Myocyte (in vitro differentiated cells): ENCODE measurements at regions not wholly inside any gene's neighbourhood (a gene's known extent, or its start where the extent isn't known, plus 50 kb on each side); places are given as distances from the start of the nearest gene placed in this dataset.
A peak's percentile ranks its signal among the peaks of the same experiment; 100 is the strongest.
"Not testable (repeated sequence)": the region's sequence is repeated elsewhere in the genome, so short reads cannot be mapped to it uniquely, and the experiment has no call there.

Source experiments
- DNase-seq: peaks from one replicate; pipeline ENCODE4 v3.0.0-alpha.2; 2012; ENCODE audit warnings: low read depth

DNA sequence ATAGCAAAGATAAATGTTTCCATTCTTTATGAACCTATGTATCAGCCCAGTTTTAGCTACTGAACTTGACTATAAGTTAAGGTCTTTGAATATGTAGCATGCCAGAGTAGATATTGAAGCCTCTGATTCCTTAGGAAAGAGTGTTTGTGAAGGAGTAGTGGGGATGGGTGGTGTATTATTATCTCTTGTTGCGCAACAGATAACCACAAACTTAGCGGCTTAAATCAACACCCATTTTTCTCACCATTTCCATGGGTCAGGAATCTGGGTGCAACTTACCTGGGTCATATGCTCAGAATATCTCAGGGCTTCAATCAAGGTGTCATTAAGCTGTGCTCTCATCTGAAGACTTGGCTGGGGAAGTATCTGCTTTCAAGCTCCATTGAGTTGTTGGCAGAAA is 251.4 kb upstream of the PUDP start:
- no peak for DNase-seq

DNA sequence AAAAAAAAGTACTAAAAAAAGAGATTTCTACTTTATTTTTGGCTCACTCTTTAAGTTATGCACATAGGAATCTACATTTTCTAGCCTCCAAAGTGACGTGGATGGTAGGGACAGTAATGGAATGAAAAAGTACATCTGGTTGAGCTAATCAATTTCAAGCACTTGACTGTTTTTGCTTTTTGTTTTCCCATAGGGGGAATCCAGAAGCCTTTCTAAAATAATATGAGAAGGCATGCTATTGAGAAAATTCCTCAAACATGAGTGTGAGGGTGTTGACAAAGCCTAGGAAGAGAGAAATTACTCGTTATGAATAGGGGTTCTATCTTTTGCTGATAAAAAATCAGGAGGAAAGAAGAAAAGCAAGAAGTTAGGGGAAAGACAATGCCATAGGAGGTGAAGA is 242.5 kb upstream of the PUDP start:
- no peak for DNase-seq

DNA sequence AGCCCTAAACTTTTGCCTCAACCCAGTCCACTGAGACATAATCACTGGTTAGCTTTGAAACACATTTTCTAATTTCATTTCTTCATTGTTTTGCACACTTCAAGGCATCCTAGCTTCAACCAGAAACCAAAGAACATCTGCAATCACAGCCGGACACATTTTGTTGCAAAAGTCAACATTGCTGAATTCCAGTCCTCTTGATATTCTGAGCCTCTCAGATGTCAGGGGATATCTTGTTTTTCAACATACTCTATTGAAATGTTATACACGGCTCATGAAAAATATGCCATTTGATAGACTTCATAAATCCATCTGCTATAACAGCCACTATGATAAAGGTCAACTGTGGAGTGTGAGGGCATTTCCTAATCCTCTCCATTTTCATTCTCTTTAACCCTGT is 241.6 kb upstream of the PUDP start:
- DNase-seq, result no peak

- no peak for DNase-seq
These were observed 237.2 kb upstream of the PUDP start for GRCh38 chrX:7385131-7385530.

- DNase-seq, result no peak
These were observed 230.5 kb upstream of the PUDP start for GRCh38 chrX:7378406-7378805.

- peak; percentile 17 for DNase-seq
These were observed 225.0 kb upstream of the PUDP start for GRCh38 chrX:7372825-7373525.

- no peak for DNase-seq
These were observed 214.2 kb upstream of the PUDP start for GRCh38 chrX:7362111-7362510.

DNA sequence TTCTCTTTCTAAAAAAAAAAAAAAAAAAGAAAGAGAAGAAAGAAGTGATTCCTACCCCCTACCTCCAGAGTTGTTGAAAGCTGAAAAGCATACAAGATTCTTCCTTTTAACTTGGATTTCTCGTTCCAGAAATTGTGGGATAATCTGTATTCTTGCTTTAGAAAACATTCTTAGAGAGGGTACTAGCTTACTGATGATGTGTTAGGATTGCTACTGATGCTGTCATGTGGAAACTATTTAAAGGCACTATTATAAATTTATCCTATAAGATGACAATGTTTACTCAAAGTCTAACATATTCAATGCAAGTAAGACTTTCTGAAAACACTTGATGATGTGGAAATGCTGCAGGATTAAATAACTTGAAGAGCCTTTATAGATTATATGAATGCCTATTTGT is 204.0 kb upstream of the PUDP start:
- DNase-seq, result no peak

- DNase-seq, result no peak
These were observed 199.5 kb upstream of the PUDP start for GRCh38 chrX:7347465-7347864.

DNA sequence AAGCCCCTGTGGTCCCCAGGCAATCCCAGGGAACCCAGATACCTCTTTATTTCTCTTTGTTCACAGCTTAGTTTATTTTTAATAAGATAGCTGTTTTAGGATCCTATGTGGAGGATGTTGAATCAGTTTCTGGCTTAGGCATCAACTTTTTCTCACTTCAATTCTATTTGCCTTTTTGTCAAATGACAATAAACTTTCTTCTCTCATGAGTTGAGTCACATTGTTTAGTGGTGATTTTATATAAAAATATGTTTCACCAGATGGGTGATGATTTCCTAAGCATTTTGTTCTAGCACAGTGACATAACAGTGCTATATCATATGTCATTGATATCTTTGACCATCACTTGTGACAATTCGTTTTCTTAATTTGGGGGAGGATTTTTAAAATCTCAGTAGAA is 198.1 kb upstream of the PUDP start:
- DNase-seq, result no peak

DNA sequence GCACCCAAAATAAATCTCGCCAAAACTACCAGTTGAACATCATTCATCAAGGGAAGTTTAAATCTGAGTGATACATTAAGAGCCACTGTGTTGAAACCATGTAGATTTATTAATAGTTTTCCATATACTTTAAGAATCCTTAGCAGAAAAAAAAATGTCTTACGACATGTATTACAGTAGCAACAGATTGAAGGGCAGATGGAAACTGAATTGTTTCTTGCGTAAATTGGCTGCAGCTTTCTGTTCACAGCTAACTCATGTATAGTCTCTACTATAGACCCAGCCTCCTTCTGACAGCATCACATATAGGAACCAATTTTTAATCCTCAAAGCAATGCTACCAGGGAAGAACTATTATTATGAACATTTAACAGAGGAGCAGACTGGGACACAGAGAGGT is 195.2 kb upstream of the PUDP start:
- DNase-seq, result no peak

GRCh38 chrX:7335816-7336362 is 187.9 kb upstream of the PUDP start:
- not testable (repeated sequence) for DNase-seq

DNA sequence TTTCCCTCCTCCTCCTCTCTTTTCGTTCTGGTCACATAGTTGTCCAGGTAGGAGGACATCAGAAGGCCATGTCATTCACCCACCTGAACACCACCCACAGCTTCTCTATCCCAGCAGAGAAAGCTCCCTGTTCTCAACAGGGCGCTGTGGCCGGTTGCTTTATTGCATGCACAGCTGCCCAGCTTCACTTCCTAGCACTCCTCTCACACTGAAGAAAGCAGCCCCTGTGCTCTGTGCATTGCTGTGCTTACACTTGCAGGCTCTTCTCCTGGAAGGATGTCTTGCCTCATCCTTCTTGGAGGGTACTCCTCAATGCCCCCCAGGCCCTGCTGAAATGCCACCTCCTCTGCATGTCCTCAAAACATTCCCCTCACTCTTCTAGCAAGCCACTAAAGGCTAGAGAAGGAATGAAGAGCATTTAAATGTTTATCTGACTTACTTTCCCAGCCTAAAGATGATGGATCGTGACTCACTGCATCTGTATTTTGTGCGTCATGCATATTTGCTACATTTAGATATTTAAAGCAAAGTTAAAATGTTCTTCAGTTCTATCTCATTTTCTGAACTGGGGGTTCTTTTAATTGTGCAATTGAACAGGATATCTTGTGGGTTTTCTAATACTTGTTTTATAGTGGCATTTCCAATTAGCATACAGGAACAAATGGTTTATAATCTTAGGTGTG is 186.4 kb upstream of the PUDP start:
- DNase-seq, result no peak

- peak; percentile 51 for DNase-seq
These were observed 183.2 kb upstream of the PUDP start for GRCh38 chrX:7330971-7331746.

- DNase-seq, result no peak
These were observed 182.6 kb upstream of the PUDP start for GRCh38 chrX:7330556-7330955.

GRCh38 chrX:7318661-7319060 is 170.7 kb upstream of the PUDP start:
- no peak for DNase-seq

GRCh38 chrX:7318241-7318640 is 170.3 kb upstream of the PUDP start:
- DNase-seq, result no peak

DNA sequence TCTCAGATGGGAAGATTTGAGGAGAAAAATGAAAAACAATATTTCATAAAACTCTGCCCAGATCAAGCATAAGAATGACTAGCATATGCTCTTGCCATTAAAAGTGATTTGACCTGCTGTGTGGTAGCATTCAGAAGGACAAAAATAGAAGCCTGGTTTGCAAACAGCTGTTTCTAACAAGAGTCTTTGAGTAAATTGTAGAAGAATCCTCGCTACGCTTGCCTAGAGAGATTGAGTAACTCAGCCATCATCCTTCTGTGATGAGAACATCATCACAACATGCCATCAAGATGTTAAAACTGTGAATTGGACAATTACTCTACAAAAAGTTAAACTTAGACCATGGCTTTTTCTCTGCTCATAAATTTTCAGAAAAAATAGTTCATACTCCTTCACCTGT is 168.9 kb upstream of the PUDP start:
- peak; percentile 82 for DNase-seq

- DNase-seq, result no peak
These were observed 168.3 kb upstream of the PUDP start for GRCh38 chrX:7316280-7316679.

DNA sequence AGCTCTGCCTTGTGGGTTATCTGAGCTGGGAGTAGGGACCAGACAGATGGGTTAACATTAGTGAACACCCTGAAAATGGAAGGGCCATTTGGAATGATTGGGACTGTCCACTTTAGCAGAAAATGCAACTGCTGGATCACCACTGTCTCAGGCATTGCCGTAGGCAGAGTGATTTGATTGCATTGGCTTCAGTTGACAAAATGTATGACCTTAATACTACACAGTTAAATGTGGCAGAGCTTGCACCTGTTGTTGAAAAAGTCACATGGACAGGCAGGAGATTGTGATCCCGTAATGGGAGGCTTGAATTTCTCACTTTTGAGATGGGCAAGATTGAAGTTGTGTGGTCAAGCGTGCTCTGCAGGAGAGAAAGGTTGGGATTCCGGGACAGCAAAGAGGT is 166.5 kb upstream of the PUDP start:
- DNase-seq, result peak; percentile 72

GRCh38 chrX:7307720-7308119 is 159.8 kb upstream of the PUDP start:
- DNase-seq, result no peak

DNA sequence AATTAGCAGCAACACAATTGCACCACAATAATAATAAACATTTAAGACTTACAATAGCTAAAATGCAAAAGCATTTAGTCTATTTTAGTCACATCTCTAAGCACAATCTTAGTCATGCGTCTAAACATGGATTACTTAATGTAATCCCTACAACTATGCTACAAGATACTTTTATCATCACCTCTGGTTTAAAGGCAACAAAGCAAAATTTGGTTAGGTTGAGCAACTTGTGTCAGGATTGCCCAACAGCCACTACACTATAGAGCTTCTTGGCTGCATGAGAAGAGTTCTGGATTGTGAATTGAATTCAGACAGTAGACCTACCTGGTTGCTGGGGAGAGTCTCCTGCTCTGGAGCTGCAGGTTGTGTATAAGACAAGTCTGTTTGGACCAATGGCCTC is 146.5 kb upstream of the PUDP start:
- DNase-seq, result no peak
